IMR-90 (cell line): ENCODE measurements at regions not wholly inside any gene's neighbourhood (a gene's known extent, or its start where the extent isn't known, plus 50 kb on each side); places are given as distances from the start of the nearest gene placed in this dataset.

Source experiments
- ATAC-seq: fragments of 200-7000 bp; cut with Tn5 transposase; 2 replicates; pipeline ENCODE4 v1.9.1; 2020; ENCODE audit warnings: low read depth, mild to moderate bottlenecking, moderate library complexity
- BruUV-seq: library from RNA; stranded (reverse); fragments of 400-500 nt; replicated peaks from 2 replicates; lab custom pipeline; 2021; lab: Mats Ljungman, UMichigan
- CTCF ChIA-PET: fragments of 300-600 bp; formaldehyde crosslinking; extraction: SDS; loops from one replicate; lab custom pipeline; 2021; ENCODE audit warnings: antibody characterized with exemption; lab: Yijun Ruan, JAX
- POLR2A ChIA-PET: fragments of 300-600 bp; sonication (Branson Sonifier 250); formaldehyde crosslinking; loops from one replicate; lab custom pipeline; 2022; ENCODE audit warnings: antibody characterized with exemption; ENCODE audit not compliant: unreplicated experiment; lab: Charles Lee
- DNase-seq: peaks from one replicate; pipeline ENCODE4 v3.0.0; 2013
- H2AFZ ChIP-seq: replicated peaks from 2 replicates; pipeline ENCODE3; 2013; ENCODE audit warnings: low read length, mild to moderate bottlenecking; ENCODE audit not compliant: poor library complexity
- H2AK5ac ChIP-seq: 2 replicates; pipeline ENCODE4 v1.6.1; 2013; ENCODE audit warnings: low read depth, low read length, inconsistent platforms
- H2AK9ac ChIP-seq: replicated peaks from 2 replicates; pipeline ENCODE3; 2013; ENCODE audit warnings: mild to moderate bottlenecking, low read depth, low read length, moderate library complexity; ENCODE audit not compliant: poor library complexity
- H2BK120ac ChIP-seq: 2 replicates; pipeline ENCODE4 v1.6.1; 2013; ENCODE audit warnings: low read depth, low read length, inconsistent platforms
- H2BK15ac ChIP-seq: 3 replicates; pipeline ENCODE4 v1.6.1; 2013; ENCODE audit warnings: low read depth, low read length, inconsistent platforms
- H2BK20ac ChIP-seq: 2 replicates; pipeline ENCODE4 v1.6.1; 2013; ENCODE audit warnings: low read depth, mild to moderate bottlenecking, inconsistent platforms, low read length, moderate library complexity
- H2BK5ac ChIP-seq: 2 replicates; pipeline ENCODE4 v1.6.1; 2013; ENCODE audit warnings: mild to moderate bottlenecking, low read depth, low read length, inconsistent platforms; ENCODE audit not compliant: poor library complexity, severe bottlenecking
- H3K14ac ChIP-seq: replicated peaks from 2 replicates; pipeline ENCODE4 v1.6.1; 2013; ENCODE audit warnings: low read depth, low read length, inconsistent platforms
- H3K18ac ChIP-seq: 2 replicates; pipeline ENCODE4 v1.6.1; 2013; ENCODE audit warnings: low read depth, low read length, control low read depth
- H3K23ac ChIP-seq: 2 replicates; pipeline ENCODE4 v1.6.1; 2013; ENCODE audit warnings: low read depth, low read length, inconsistent platforms
- H3K27ac ChIP-seq: 2 replicates; pipeline ENCODE4 v1.5.1; 2013; ENCODE audit warnings: mild to moderate bottlenecking, control low read depth, low read length; ENCODE audit not compliant: insufficient read depth
- H3K27me3 ChIP-seq: 2 replicates; pipeline ENCODE4 v1.6.1; 2013; ENCODE audit warnings: low read length; ENCODE audit not compliant: control insufficient read depth, insufficient read depth
- H3K36me3 ChIP-seq: 2 replicates; pipeline ENCODE4 v1.6.1; 2013; ENCODE audit warnings: low read length, mixed read lengths; ENCODE audit not compliant: control insufficient read depth, insufficient read depth
- H3K4ac ChIP-seq: 2 replicates; pipeline ENCODE4 v1.6.1; 2013; ENCODE audit warnings: low read depth, low read length, inconsistent platforms
- H3K4me1 ChIP-seq: 2 replicates; pipeline ENCODE4 v1.6.1; 2013; ENCODE audit warnings: low read length, mixed read lengths; ENCODE audit not compliant: control insufficient read depth, insufficient read depth
- H3K4me2 ChIP-seq: 2 replicates; pipeline ENCODE4 v1.6.1; 2013; ENCODE audit warnings: low read depth, mild to moderate bottlenecking, control low read depth, low read length, moderate library complexity
- H3K4me3 ChIP-seq: 2 replicates; pipeline ENCODE4 v1.5.1; 2013; ENCODE audit warnings: low read depth, mild to moderate bottlenecking, control low read depth, low read length, moderate library complexity; ENCODE audit not compliant: insufficient read depth
- H3K56ac ChIP-seq: 2 replicates; pipeline ENCODE4 v1.6.1; 2013; ENCODE audit warnings: low read length, inconsistent platforms; ENCODE audit not compliant: insufficient read depth; ENCODE audit errors: extremely low read depth
- H3K79me1 ChIP-seq, 2 experiments: 2 replicates each; pipeline ENCODE4 v1.6.1; 2013; ENCODE audit warnings: low read length in 2 of 2, inconsistent platforms in 1 of 2, low read depth in 1 of 2
- H3K9ac ChIP-seq: 2 replicates; pipeline ENCODE4 v1.6.1; 2013; ENCODE audit warnings: low read depth, low read length, control low read depth
- H3K9me1 ChIP-seq: 2 replicates; pipeline ENCODE4 v1.6.1; 2013; ENCODE audit warnings: low read length, inconsistent platforms; ENCODE audit not compliant: insufficient read depth
- H3K9me3 ChIP-seq: 2 replicates; pipeline ENCODE4 v1.6.1; 2013; ENCODE audit warnings: low read length; ENCODE audit not compliant: control insufficient read depth, insufficient read depth
- H4K20me1 ChIP-seq: 2 replicates; pipeline ENCODE4 v1.6.1; 2013; ENCODE audit warnings: low read length, inconsistent platforms; ENCODE audit not compliant: insufficient read depth
- H4K5ac ChIP-seq: 2 replicates; pipeline ENCODE4 v1.6.1; 2013; ENCODE audit warnings: mild to moderate bottlenecking, low read depth, low read length, control low read depth
- H4K8ac ChIP-seq, 2 experiments: 2 replicates each; pipeline ENCODE4 v1.6.1; 2013; ENCODE audit warnings: low read depth in 2 of 2, low read length in 2 of 2, control low read depth in 1 of 2, inconsistent platforms in 1 of 2
- H4K91ac ChIP-seq: 2 replicates; pipeline ENCODE4 v1.6.1; 2013; ENCODE audit warnings: low read depth, low read length, inconsistent platforms; ENCODE audit not compliant: insufficient read depth
- BHLHE40 ChIP-seq: fragments of 150-350 bp; IDR thresholded peaks from 2 replicates; pipeline ENCODE4 v1.6.1; 2016; ENCODE audit warnings: mild to moderate bottlenecking, low read depth, low read length
- CHD1 ChIP-seq: IDR thresholded peaks from 2 replicates; pipeline ENCODE4 v1.6.1; 2012; ENCODE audit warnings: low read depth, low read length, improper control_type of control experiment
- FOS ChIP-seq: fragments of 150-350 bp; IDR thresholded peaks from 2 replicates; pipeline ENCODE4 v1.6.1; 2016; ENCODE audit warnings: low read depth, low read length
- MAFK ChIP-seq: IDR thresholded peaks from 2 replicates; pipeline ENCODE4 v1.6.1; 2012; ENCODE audit warnings: low read depth, low read length, improper control_type of control experiment
- MAZ ChIP-seq: IDR thresholded peaks from 2 replicates; pipeline ENCODE4 v1.6.1; 2012; ENCODE audit warnings: low read depth, mild to moderate bottlenecking, low read length, improper control_type of control experiment, moderate library complexity, borderline replicate concordance
- MXI1 ChIP-seq: IDR thresholded peaks from 2 replicates; pipeline ENCODE4 v1.6.1; 2012; ENCODE audit warnings: low read depth, mild to moderate bottlenecking, low read length, moderate library complexity, borderline replicate concordance
- NFE2L2 ChIP-seq: fragments of 150-350 bp; IDR thresholded peaks from 2 replicates; pipeline ENCODE4 v1.6.1; 2016; ENCODE audit warnings: low read depth, mild to moderate bottlenecking, low read length
- RAD21 ChIP-seq: IDR thresholded peaks from 2 replicates; pipeline ENCODE4 v1.6.1; 2012; ENCODE audit warnings: low read length, improper control_type of control experiment
- RFX5 ChIP-seq: IDR thresholded peaks from 2 replicates; pipeline ENCODE4 v1.8.0; 2012; ENCODE audit warnings: low read depth, mild to moderate bottlenecking, low read length, moderate library complexity
- SMC3 ChIP-seq: fragments of 150-350 bp; IDR thresholded peaks from 2 replicates; pipeline ENCODE4 v1.6.1; 2016; ENCODE audit warnings: low read depth, mild to moderate bottlenecking, antibody characterized with exemption, low read length, moderate library complexity
- WGBS, 2 experiments: methylation state at CpG; one replicate each; pipeline versions ENCODE4 v1.1.5 to v1.1.7; 2013; ENCODE audit warnings: missing lambda C conversion rate in 2 of 2; ENCODE audit not compliant: insufficient read length in 1 of 2; ENCODE audit errors: extremely low coverage in 2 of 2; 5-methylcytosine and 5-hydroxymethylcytosine counted together
- dilution Hi-C: fragments of 300-500 bp; cut with HindIII; formaldehyde crosslinking; loops from one replicate; pipeline ENCODE4 v1.14.3; 2018; ENCODE audit warnings: low sequenced_read_pairs; ENCODE audit not compliant: unreplicated experiment
- in situ Hi-C: fragments of 300-500 bp; cut with MboI; formaldehyde crosslinking; loops from 3 replicates; pipeline ENCODE4 v1.14.3; 2019; ENCODE audit warnings: low sequenced_read_pairs, inconsistent platforms, mixed read lengths
- intact Hi-C: fragments of 100-400 bp; cut with micrococcal nuclease; formaldehyde crosslinking; loops from 2 replicates; pipeline ENCODE4 v1.10.0; 2022

- 39% methylated on average over 2 of the region's 14 CpGs; no CpG with 5 or more reads in 1 of the 2 experiments for WGBS, 2 experiments
- CTCF ChIA-PET: no interaction called here
- in situ Hi-C loops: no loop called here
These were observed 601.4 kb upstream of the MGMT start for GRCh38 chr10:128865436-128866195.

More at GRCh38 chr10:128865436-128866195, 601.4 kb upstream of the MGMT start:
- dilution Hi-C loops: no loop called here
- POLR2A ChIA-PET: no interaction called here
- TF ChIP-seq MAZ: no peak
- TF ChIP-seq RAD21: no peak
- TF ChIP-seq NFE2L2: no peak
- TF ChIP-seq BHLHE40: no peak
- TF ChIP-seq MAFK: no peak
- TF ChIP-seq SMC3: no peak
- TF ChIP-seq RFX5: no peak
- no peak for TF ChIP-seq FOS
- TF ChIP-seq MXI1: no peak
- TF ChIP-seq CHD1: no peak
- Histone ChIP-seq H2BK5ac (no peak overlapping the region), H3K4me1 (no peaks in the 10 kb centered on the region), H3K4me3 (no peak overlapping the region), H3K9ac (no peak overlapping the region), H3K79me1 (no peaks in the 10 kb centered on the region), H2BK15ac (no peak overlapping the region), H4K20me1 (no peaks in the 10 kb centered on the region), H3K27me3 (no peaks in the 10 kb centered on the region), H3K9me3 (peaks cover 46% of the 10 kb centered on the region), H2BK20ac (no peak overlapping the region), H3K36me3 (no peaks in the 10 kb centered on the region), H3K4me2 (no peak overlapping the region), H3K23ac (no peak overlapping the region), H2AK5ac (no peak overlapping the region), H3K56ac (no peak overlapping the region), H2AFZ (no peak overlapping the region), H3K27ac (no peak overlapping the region), H4K91ac (no peak overlapping the region), H4K8ac (no peak overlapping the region), H4K5ac (no peak overlapping the region), H3K18ac (no peak overlapping the region), H3K9me1 (no peaks in the 10 kb centered on the region), H3K4ac (no peak overlapping the region), H2AK9ac (no peak overlapping the region), H2BK120ac (no peak overlapping the region), H3K14ac (no peak overlapping the region)
- no peak for ATAC-seq
- DNase-seq: no peak
- BruUV-seq: no TSS peak
- intact Hi-C loops: no loop called here
